Pancreas (tissue), 10 donors: ENCODE measurements at regions not wholly inside any gene's neighbourhood (a gene's known extent, or its start where the extent isn't known, plus 50 kb on each side); places are given as distances from the start of the nearest gene placed in this dataset.

Experiments
- ATAC-seq, 4 donors: fragments of 200-7000 bp; cut with Tn5 transposase; one replicate each; pipeline versions ENCODE4 v1.8.0 to v1.9.1; 2020; ENCODE audit warnings: mild to moderate bottlenecking in 4 of 4, moderate library complexity in 4 of 4
- DNase-seq, 6 donors: peaks; one replicate each; pipeline ENCODE4 v3.0.0-alpha.2; 2020
- FAIRE-seq: peaks from 2 replicates; lab custom pipeline; 2012; peaks lifted over from hg19 to GRCh38; lab: Jason Lieb, UNC
- H3K27ac ChIP-seq, 4 donors: fragments of 200-600 bp; sonication (generic); 1 replicate in 3 of 4; 2 replicates in 1 of 4; pipeline versions ENCODE4 v1.5.0 to v1.8.0; 2020
- H3K27me3 ChIP-seq, 4 donors: fragments of 200-600 bp; one replicate each; pipeline ENCODE4 v1.8.0; 2021
- H3K36me3 ChIP-seq, 3 donors: fragments of 200-600 bp; sonication (generic) in 1 of 3; one replicate each; pipeline versions ENCODE4 v1.5.0 to v1.8.0; 2020 to 2021
- H3K4me1 ChIP-seq, 3 donors: fragments of 200-600 bp; one replicate each; pipeline ENCODE4 v1.8.0; 2021
- H3K4me3 ChIP-seq, 4 donors: fragments of 200-600 bp; sonication (generic) in 2 of 4; one replicate each; pipeline versions ENCODE4 v1.5.0 to v1.8.0; 2020 to 2021
- H3K9me3 ChIP-seq, 4 donors: fragments of 200-600 bp; one replicate each; pipeline ENCODE4 v1.8.0; 2021
- CTCF ChIP-seq, 4 donors: fragments of 200-600 bp; sonication (generic) in 3 of 4; IDR thresholded peaks; one replicate each; pipeline versions ENCODE4 v1.5.0 to v1.8.0; 2021; ENCODE audit warnings: antibody characterized with exemption in 4 of 4
- WGBS, 2 donors: extraction: QIAGEN DNeasy Blood & Tissue Kit; methylation state at CpG; one replicate each; pipeline ENCODE4 v1.1.7; 2013; 5-methylcytosine and 5-hydroxymethylcytosine counted together
- intact Hi-C, 3 donors: fragments of 100-400 bp; cut with DNase I; formaldehyde crosslinking; loops; one replicate each; pipeline versions ENCODE4 v1.11.1 to v1.14.2; 2022
- donor health status: healthy with polysubstance abuse.
- donor health status: DM: no; HTN: no; CAD: no; lungs with moderate emphysema.
- donor health status: DM: no; HTN: no; CAD: no.
- donor health status: control.
- donor health status: control.
- donor health status: Bipolar disorder and iron deficiency.
- donor health status: DM: yes; HTN: yes; CAD: no.
- donor health status: DM: no; HTN: no; CAD: no.
- donor health status: DM: no; HTN: no; CAD: no.
- donor health status: DM: yes; HTN: yes; CAD: no.

DNA sequence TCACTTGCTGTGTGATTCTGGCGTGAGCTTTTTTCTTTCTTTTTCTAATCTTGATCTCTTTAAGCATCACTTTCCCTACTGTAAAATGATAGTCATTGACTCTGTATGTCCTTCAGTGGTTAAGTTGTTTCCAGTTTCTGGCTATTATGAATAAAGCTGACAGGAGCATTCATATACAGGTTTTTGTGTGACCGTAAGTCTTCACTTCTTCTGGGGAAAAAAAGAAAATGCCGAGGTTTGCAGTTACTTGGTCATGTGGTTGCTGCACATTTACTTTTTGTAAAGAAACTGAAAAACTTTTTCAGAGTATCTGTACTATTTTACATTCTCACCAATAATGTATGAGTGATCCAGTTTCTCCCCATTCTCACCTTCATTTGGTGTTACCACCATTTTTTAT is 247.4 kb upstream of the RBMS3 start:
- H3K27ac ChIP-seq = no peak overlapping the region
- 70 to 80% methylated on average over 3 of the region's 3 CpGs for WGBS, 2 donors
- FAIRE-seq (no peak), ATAC-seq (no peak), DNase-seq (no peak)
- H3K4me1 ChIP-seq = no peaks in the 10 kb centered on the region
- H3K9me3 ChIP-seq = no peaks in the 10 kb centered on the region
- no peak for TF ChIP-seq CTCF (IDR thresholded peaks at IDR 0.05)
- no peak overlapping the region for H3K4me3 ChIP-seq
- H3K36me3 ChIP-seq = no peaks in the 10 kb centered on the region
- intact Hi-C loops = no loop called here
- H3K27me3 ChIP-seq = no peaks in the 10 kb centered on the region

- FAIRE-seq (no peak), ATAC-seq (no peak), DNase-seq (no peak)
- no peak overlapping the region for H3K27ac ChIP-seq
- no peaks in the 10 kb centered on the region for H3K27me3 ChIP-seq
- TF ChIP-seq CTCF (IDR thresholded peaks at IDR 0.05) = no peak
- no peak overlapping the region for H3K4me3 ChIP-seq
- H3K9me3 ChIP-seq = no peaks in the 10 kb centered on the region
- no peaks in the 10 kb centered on the region for H3K4me1 ChIP-seq
- no peaks in the 10 kb centered on the region for H3K36me3 ChIP-seq
- intact Hi-C loops = no loop called here
- WGBS, 2 donors = 45 to 47% methylated on average over 2 of the region's 2 CpGs
These were observed 230.7 kb upstream of the RBMS3 start for GRCh38 chr3:29050155-29050554.

DNA sequence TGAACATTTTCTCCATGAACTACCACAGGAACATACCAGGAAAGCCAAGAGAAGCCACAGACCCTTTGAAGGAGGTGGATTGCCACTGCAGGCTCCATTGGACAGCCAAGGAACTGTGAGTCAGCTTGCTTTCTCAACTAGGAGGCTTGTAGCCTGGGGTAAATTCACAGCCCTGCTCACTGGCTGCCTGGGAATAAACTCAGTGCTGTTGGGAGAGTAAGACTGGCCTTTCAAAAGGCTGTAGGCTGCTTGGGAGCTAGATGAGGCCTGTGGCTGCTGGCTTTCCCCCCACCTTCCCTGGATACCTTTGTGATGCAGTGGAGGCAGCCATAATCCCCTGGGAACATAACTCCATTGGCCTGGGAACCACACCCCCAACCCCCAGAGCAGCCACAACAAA is 223.5 kb upstream of the RBMS3 start:
- FAIRE-seq (no peak), DNase-seq (no peak), ATAC-seq (no peak)
- no peaks in the 10 kb centered on the region for H3K4me1 ChIP-seq
- H3K9me3 ChIP-seq = no peaks in the 10 kb centered on the region
- intact Hi-C loops = no loop called here
- H3K36me3 ChIP-seq = no peaks in the 10 kb centered on the region
- TF ChIP-seq CTCF (IDR thresholded peaks at IDR 0.05) = no peak
- H3K4me3 ChIP-seq = no peak overlapping the region
- no peaks in the 10 kb centered on the region for H3K27me3 ChIP-seq
- H3K27ac ChIP-seq = no peak overlapping the region

- no peak for TF ChIP-seq CTCF (IDR thresholded peaks at IDR 0.05)
- H3K36me3 ChIP-seq = no peaks in the 10 kb centered on the region
- intact Hi-C loops = no loop called here
- H3K27me3 ChIP-seq = no peaks in the 10 kb centered on the region
- peaks cover 0 to 11% (median 4%) of the 10 kb centered on the region in 3 donors for H3K4me1 ChIP-seq
- H3K4me3 ChIP-seq = no peak overlapping the region
- DNase-seq (no peak), ATAC-seq (no peak), FAIRE-seq (no peak)
- no peaks in the 10 kb centered on the region for H3K9me3 ChIP-seq
- 41 to 51% methylated on average over 1 of the region's 1 CpG for WGBS, 2 donors
- H3K27ac ChIP-seq = no peak overlapping the region
These were observed 216.8 kb upstream of the RBMS3 start for GRCh38 chr3:29064085-29064484.

GRCh38 chr3:29065211-29065785 is 215.6 kb upstream of the RBMS3 start:
- Histone ChIP-seq H3K36me3 (no peaks in the 10 kb centered on the region), H3K9me3 (no peaks in the 10 kb centered on the region), H3K4me3 (no peak overlapping the region), H3K27me3 (no peaks in the 10 kb centered on the region), H3K27ac (no peak overlapping the region), H3K4me1 (peaks cover 0 to 11% (median 4%) of the 10 kb centered on the region in 3 donors)
- peak; percentile 54 to 81 (median 64) for DNase-seq
- peak; percentile 90 to 98 (median 94) for ATAC-seq
- WGBS, 2 donors = 3 to 7% methylated on average over 2 of the region's 2 CpGs
- FAIRE-seq = no peak
- no peak for TF ChIP-seq CTCF (IDR thresholded peaks at IDR 0.05)
- intact Hi-C loops = no loop called here
